ENCODE measurements at regions not wholly inside any gene's neighbourhood (a gene's known extent, or its start where the extent isn't known, plus 50 kb on each side); places are given as distances from the start of the nearest gene placed in this dataset.
A peak's percentile ranks its signal among the peaks of the same experiment; 100 is the strongest.
"Not testable (repeated sequence)": the region's sequence is repeated elsewhere in the genome, so short reads cannot be mapped to it uniquely, and the experiment has no call there.

DNA sequence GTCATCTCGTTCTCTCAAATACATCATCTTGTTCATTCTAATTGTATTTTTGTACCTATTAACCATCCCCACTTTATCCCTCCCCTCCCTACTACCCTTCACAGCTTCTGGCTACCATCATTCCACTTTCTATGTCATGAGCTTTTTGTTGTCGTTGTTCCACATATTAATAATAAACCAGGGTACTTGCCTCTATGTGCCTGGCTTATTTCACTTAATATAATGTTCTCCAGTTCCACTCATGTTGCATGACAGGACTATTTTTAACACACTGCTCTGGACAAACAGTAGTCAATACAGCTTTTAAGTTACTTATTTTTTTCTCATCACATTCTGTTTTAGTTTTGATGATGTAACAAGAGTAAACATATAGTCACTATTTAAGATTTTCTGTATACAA lies 872.3 kb downstream of the SLITRK1 start:
- Histone ChIP-seq H3K4me1 (ENCODE audit: control insufficient read depth, insufficient read depth, low read length) (no peaks in the 10 kb centered on the region), H3K27me3 (ENCODE audit: control insufficient read depth, insufficient read depth, low read length) (no peaks in the 10 kb centered on the region), H3K9ac (ENCODE audit: low read depth, low read length) (no peak overlapping the region), H3K4me3 (ENCODE audit: low read length) (no peak overlapping the region), H3K4me2 (ENCODE audit: low read length) (no peak overlapping the region), H3K9me3 (replicated peaks; ENCODE audit: low read length) (no peaks in the 10 kb centered on the region), H3K36me3 (ENCODE audit: insufficient read depth, low read length) (no peaks in the 10 kb centered on the region)

DNA sequence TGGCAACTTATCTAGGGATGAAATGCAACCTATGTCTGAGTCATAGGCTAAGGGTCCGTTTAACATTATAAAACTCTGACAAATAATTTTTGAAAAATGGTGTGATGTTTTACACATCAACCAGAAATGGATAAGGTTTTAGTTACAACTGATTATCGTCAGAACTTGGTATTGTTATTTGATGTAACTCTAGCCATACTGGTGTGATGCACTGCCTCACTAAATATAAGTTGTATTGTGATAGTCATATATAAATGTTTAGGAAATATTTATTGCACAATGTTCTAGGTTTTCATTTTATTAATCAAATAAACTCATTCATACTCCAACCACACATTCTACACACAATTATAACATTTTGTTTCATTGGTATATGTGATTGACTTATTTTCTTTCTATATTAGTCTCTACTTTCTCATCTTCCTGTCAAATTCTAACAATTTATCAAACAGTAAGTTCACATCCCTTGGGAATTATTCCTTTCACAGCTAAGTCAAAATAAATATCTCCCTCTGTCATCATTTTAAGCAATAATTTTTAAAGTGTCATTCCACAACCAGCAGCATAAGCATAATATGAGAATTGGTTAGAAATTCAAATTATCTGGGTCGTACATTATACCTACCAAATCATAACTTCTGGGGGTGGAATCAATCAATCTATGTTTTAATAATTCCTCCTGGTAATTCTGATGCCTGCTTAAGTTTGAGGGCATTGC lies 873.9 kb downstream of the SLITRK1 start:
- Histone ChIP-seq H3K4me2 (ENCODE audit: low read length) (no peak overlapping the region), H3K9me3 (replicated peaks; ENCODE audit: low read length) (no peaks in the 10 kb centered on the region), H3K9ac (ENCODE audit: low read depth, low read length) (no peak overlapping the region), H3K27me3 (ENCODE audit: control insufficient read depth, insufficient read depth, low read length) (no peaks in the 10 kb centered on the region), H3K36me3 (ENCODE audit: insufficient read depth, low read length) (no peaks in the 10 kb centered on the region), H3K4me3 (ENCODE audit: low read length) (no peak overlapping the region), H3K4me1 (ENCODE audit: control insufficient read depth, insufficient read depth, low read length) (no peaks in the 10 kb centered on the region)

DNA sequence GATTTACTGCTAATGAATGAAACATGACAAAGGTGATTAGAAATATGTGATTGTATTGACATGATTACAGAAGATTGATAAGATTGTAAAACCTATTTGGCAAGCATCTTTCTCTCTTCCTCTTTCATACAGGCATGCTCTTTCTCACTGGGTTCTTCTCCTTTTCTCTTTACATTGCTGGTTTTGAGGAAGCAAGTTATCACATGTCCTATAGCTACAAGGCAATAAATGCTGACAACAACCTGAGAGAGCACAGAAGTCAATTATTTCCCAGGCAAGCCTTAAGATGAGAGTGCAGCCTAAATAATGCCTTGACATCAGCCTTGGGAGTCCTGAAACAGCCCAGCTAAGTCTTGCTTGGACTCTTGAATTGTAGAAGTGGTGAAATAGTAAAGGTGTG lies 875.0 kb downstream of the SLITRK1 start:
- no peak overlapping the region for H3K4me3 ChIP-seq (ENCODE audit: low read length)
- no peaks in the 10 kb centered on the region for H3K36me3 ChIP-seq (ENCODE audit: insufficient read depth, low read length)
- H3K4me2 ChIP-seq (ENCODE audit: low read length), result no peak overlapping the region
- H3K27me3 ChIP-seq (ENCODE audit: control insufficient read depth, insufficient read depth, low read length), result no peaks in the 10 kb centered on the region
- H3K4me1 ChIP-seq (ENCODE audit: control insufficient read depth, insufficient read depth, low read length), result no peaks in the 10 kb centered on the region
- H3K9ac ChIP-seq (ENCODE audit: low read depth, low read length), result no peak overlapping the region
- H3K9me3 ChIP-seq (replicated peaks; ENCODE audit: low read length), result no peaks in the 10 kb centered on the region

DNA sequence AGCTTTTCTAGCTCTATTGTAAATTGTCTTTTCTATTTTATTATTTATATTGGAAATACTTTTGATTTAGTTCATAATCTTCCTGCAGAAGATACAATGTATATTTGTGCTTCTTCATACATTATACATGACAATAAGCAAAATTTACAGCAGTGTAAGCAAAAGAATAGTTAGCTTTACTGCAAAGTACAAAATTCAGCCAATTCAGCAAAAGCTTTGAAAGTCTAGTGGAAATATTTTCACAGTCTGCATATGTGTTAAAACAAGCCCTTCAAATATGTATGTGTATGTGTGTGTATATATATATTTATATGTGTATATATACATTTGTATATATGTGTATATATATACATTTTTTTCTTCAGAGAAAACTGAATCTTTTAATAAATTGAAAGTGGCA lies 879.1 kb downstream of the SLITRK1 start:
- Histone ChIP-seq H3K4me2 (ENCODE audit: low read length) (no peak overlapping the region), H3K4me3 (ENCODE audit: low read length) (no peak overlapping the region), H3K36me3 (ENCODE audit: insufficient read depth, low read length) (no peaks in the 10 kb centered on the region), H3K27me3 (ENCODE audit: control insufficient read depth, insufficient read depth, low read length) (no peaks in the 10 kb centered on the region), H3K9ac (ENCODE audit: low read depth, low read length) (no peak overlapping the region), H3K4me1 (ENCODE audit: control insufficient read depth, insufficient read depth, low read length) (no peaks in the 10 kb centered on the region), H3K9me3 (replicated peaks; ENCODE audit: low read length) (no peaks in the 10 kb centered on the region)

DNA sequence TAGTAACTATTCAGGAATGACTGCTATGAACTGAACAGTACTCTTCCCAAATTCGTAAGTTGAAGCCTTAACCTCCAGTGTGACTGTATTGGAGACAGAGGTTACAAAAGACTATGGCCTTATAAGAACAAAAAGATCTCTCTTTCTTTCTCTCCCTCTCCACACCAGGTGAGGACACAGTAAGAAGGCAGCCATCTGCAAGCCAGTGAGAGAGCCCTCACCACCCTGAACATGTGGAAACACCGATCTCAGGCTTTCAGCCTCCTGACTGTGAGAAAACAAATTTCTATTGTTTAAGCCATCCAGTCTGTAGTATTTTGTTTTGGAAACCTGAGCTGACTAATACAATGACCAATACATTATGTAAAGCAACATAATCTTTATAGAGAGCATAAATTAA lies 888.9 kb downstream of the SLITRK1 start:
- H3K9me3 ChIP-seq (replicated peaks; ENCODE audit: low read length), result no peaks in the 10 kb centered on the region
- no peaks in the 10 kb centered on the region for H3K27me3 ChIP-seq (ENCODE audit: control insufficient read depth, insufficient read depth, low read length)
- H3K4me2 ChIP-seq (ENCODE audit: low read length), result no peak overlapping the region
- no peaks in the 10 kb centered on the region for H3K36me3 ChIP-seq (ENCODE audit: insufficient read depth, low read length)
- no peak overlapping the region for H3K4me3 ChIP-seq (ENCODE audit: low read length)
- H3K9ac ChIP-seq (ENCODE audit: low read depth, low read length), result no peak overlapping the region
- no peaks in the 10 kb centered on the region for H3K4me1 ChIP-seq (ENCODE audit: control insufficient read depth, insufficient read depth, low read length)

DNA sequence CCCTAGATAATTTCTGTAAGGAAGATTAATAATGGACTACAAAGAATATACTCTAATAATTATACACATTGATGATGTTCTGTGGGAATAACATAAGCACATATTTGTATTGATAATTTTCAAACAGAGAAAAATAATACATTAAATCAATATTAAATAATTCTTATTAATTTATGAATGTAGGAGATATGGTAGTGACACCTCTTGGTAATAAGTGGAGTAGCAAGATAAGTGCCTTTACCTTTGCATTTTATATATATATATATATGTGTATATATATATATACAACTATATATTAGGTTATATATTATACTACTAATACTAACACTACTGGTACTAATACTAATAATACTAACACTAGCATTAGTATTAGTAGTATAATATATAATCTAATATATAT lies 905.8 kb downstream of the SLITRK1 start:
- no peak overlapping the region for H3K4me2 ChIP-seq (ENCODE audit: low read length)
- no peak overlapping the region for H3K9ac ChIP-seq (ENCODE audit: low read depth, low read length)
- H3K4me3 ChIP-seq (ENCODE audit: low read length), result no peak overlapping the region
- H3K4me1 ChIP-seq (ENCODE audit: control insufficient read depth, insufficient read depth, low read length), result no peaks in the 10 kb centered on the region
- H3K9me3 ChIP-seq (replicated peaks; ENCODE audit: low read length), result no peaks in the 10 kb centered on the region
- no peaks in the 10 kb centered on the region for H3K27me3 ChIP-seq (ENCODE audit: control insufficient read depth, insufficient read depth, low read length)
- no peaks in the 10 kb centered on the region for H3K36me3 ChIP-seq (ENCODE audit: insufficient read depth, low read length)

DNA sequence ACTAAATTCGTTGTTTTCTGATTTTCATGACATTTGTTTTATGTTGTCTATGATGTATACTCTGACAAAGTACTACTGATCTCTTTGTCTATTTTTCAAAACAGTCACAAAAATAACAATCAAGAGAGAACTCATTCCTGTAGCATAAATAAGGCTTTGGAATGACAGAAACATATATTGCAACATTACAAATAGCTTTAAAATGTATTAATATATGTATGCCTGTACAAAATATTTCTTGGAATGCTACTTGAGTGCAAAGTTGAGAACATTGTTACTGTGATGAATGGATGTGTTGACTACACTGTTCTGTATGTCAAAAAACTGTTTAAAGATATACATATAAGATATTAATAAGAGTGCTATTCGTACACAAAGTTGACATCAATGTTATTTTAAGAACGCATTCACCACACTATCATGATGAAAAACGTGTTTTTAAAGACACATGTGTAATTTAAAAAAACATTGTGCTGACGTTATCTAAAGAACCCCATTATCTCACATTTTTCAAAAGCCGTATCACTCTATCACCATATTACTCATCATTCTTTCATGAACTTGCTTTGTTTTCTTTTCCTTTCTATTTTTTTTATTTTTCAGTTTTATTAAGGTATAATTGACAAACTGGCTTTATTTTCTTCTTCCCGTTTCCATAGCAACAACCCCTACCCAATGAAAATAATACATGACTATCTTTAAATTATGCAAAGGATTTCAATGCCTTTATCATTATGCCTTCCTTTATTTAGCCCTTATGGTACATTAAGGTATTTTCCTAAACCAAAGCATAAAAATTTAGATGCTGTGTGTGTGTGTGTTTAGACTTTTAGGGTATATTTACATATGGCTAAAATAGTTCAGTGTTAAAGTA lies 918.8 kb downstream of the SLITRK1 start:
- H3K4me1 ChIP-seq (ENCODE audit: control insufficient read depth, insufficient read depth, low read length), result peaks cover 22% of the 10 kb centered on the region
- H3K9ac ChIP-seq (ENCODE audit: low read depth, low read length), result no peak overlapping the region
- H3K9me3 ChIP-seq (replicated peaks; ENCODE audit: low read length), result no peaks in the 10 kb centered on the region
- H3K4me2 ChIP-seq (ENCODE audit: low read length), result peak overlapping the region; percentile 22
- H3K36me3 ChIP-seq (ENCODE audit: insufficient read depth, low read length), result no peaks in the 10 kb centered on the region
- no peaks in the 10 kb centered on the region for H3K27me3 ChIP-seq (ENCODE audit: control insufficient read depth, insufficient read depth, low read length)
- no peak overlapping the region for H3K4me3 ChIP-seq (ENCODE audit: low read length)

DNA sequence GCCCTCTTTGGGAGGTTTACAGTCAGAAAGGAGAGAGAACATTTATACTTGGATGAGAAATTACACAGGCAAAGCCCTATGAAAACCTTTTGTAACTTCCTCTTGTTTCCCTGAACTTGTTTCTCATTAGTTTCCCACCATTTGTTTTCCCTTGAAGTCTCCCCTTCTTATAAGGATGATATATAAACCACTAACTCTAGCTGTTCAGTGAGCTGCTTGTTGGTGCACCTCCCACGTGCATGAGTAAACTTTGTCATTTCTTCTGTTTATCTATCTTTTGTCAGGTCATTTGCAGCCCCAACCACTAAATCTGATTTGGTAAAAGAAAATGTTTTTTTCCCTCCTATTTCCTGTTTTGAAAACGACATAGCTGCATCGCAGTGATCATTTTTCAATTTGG lies 919.9 kb downstream of the SLITRK1 start:
- no peaks in the 10 kb centered on the region for H3K9me3 ChIP-seq (replicated peaks; ENCODE audit: low read length)
- no peaks in the 10 kb centered on the region for H3K36me3 ChIP-seq (ENCODE audit: insufficient read depth, low read length)
- H3K4me2 ChIP-seq (ENCODE audit: low read length), result no peak overlapping the region
- no peaks in the 10 kb centered on the region for H3K27me3 ChIP-seq (ENCODE audit: control insufficient read depth, insufficient read depth, low read length)
- no peak overlapping the region for H3K4me3 ChIP-seq (ENCODE audit: low read length)
- peaks cover 22% of the 10 kb centered on the region for H3K4me1 ChIP-seq (ENCODE audit: control insufficient read depth, insufficient read depth, low read length)
- H3K9ac ChIP-seq (ENCODE audit: low read depth, low read length), result no peak overlapping the region

DNA sequence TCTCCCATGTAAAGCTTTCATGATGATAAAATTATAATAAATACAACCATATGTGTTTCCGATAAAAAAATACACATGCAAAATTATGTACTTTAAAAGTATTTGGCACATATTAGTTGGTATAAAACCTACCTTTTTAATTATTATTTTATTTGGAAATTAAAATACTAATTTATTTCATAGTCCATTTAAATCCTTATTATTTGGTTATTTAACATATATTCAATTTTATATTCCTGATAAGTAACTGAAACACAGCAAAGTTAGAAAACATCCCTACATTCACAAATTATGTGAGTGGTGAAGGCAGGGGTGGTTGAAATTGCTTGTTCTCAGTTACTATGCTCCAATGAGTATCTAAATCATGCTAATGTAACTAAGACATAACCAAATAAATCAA lies 920.5 kb downstream of the SLITRK1 start:
- H3K36me3 ChIP-seq (ENCODE audit: insufficient read depth, low read length), result no peaks in the 10 kb centered on the region
- H3K27me3 ChIP-seq (ENCODE audit: control insufficient read depth, insufficient read depth, low read length), result no peaks in the 10 kb centered on the region
- H3K9me3 ChIP-seq (replicated peaks; ENCODE audit: low read length), result no peaks in the 10 kb centered on the region

DNA sequence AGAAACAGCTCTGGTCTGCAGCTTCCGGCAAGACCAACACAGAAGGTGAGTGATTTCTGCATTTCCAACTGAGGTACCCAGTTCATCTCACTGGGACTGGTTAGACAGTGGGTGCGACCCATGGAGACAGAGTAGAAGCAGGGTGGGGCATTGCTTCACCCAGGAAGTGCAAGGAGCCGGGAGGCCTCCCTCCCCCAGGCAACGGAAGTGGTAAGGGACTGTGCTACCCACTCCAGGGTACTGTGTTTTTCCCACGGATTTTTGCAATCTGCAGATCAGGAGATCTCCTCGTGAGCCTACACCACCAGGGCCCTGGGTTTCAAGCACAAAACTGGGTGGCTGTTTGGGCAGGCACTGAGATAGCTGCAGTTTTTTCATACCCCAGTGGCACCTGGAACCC lies 929.9 kb downstream of the SLITRK1 start:
- H3K4me2 ChIP-seq (ENCODE audit: low read length); H3K4me1 ChIP-seq (ENCODE audit: control insufficient read depth, insufficient read depth, low read length); H3K27me3 ChIP-seq (ENCODE audit: control insufficient read depth, insufficient read depth, low read length); H3K4me3 ChIP-seq (ENCODE audit: low read length); H3K9me3 ChIP-seq (replicated peaks; ENCODE audit: low read length); H3K36me3 ChIP-seq (ENCODE audit: insufficient read depth, low read length); H3K9ac ChIP-seq (ENCODE audit: low read depth, low read length): not testable (repeated sequence)

More for the DNA sequence above, 920.5 kb downstream of the SLITRK1 start:
- no peak overlapping the region for H3K4me3 ChIP-seq (ENCODE audit: low read length)
- no peak overlapping the region for H3K9ac ChIP-seq (ENCODE audit: low read depth, low read length)
- peaks cover 22% of the 10 kb centered on the region for H3K4me1 ChIP-seq (ENCODE audit: control insufficient read depth, insufficient read depth, low read length)
- no peak overlapping the region for H3K4me2 ChIP-seq (ENCODE audit: low read length)

DNA sequence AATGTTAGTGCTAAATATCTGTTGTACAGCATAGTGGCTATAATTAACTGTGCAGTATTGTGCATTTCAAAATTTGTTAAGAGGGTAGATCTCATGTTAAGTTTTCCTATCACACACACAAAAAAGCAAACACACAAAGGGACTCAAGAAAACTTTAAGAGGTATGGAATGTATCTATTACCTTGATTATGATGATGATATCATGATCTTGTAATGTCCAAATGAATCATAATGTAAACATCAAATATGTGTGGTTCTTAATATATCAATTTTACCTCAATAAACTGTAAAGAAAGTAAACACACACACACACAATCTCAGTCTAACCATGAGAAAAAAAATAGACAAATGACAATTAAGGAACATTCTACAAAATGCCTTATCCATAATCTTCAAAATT lies 934.6 kb downstream of the SLITRK1 start:
- H3K4me1 ChIP-seq (ENCODE audit: control insufficient read depth, insufficient read depth, low read length), result peaks cover 15% of the 10 kb centered on the region
- no peaks in the 10 kb centered on the region for H3K36me3 ChIP-seq (ENCODE audit: insufficient read depth, low read length)
- H3K27me3 ChIP-seq (ENCODE audit: control insufficient read depth, insufficient read depth, low read length), result no peaks in the 10 kb centered on the region
- no peaks in the 10 kb centered on the region for H3K9me3 ChIP-seq (replicated peaks; ENCODE audit: low read length)
- H3K4me2 ChIP-seq (ENCODE audit: low read length), result no peak overlapping the region
- no peak overlapping the region for H3K9ac ChIP-seq (ENCODE audit: low read depth, low read length)
- H3K4me3 ChIP-seq (ENCODE audit: low read length), result no peak overlapping the region

DNA sequence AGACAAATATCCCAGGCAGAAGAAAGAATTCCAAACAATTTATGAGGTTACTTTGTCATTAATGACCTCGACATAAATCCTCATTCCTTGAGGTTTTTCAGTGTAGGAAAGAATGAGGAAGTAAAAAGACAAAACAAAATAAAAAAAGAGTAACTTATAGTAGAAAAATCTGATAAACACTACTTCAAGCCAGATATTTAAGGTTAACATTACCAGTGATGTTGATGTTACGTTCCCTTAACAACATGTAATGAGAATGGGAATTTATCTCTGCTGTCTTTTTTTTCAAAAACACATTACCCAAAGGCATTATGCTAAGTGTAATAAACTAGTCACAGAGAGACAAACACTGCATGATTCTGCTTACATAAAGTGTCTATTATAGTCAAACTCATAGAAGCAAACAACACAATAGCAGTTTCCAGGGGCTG lies 935.1 kb downstream of the SLITRK1 start:
- Histone ChIP-seq H3K4me1 (ENCODE audit: control insufficient read depth, insufficient read depth, low read length) (peaks cover 15% of the 10 kb centered on the region), H3K4me3 (ENCODE audit: low read length) (no peak overlapping the region), H3K36me3 (ENCODE audit: insufficient read depth, low read length) (no peaks in the 10 kb centered on the region), H3K9me3 (replicated peaks; ENCODE audit: low read length) (no peaks in the 10 kb centered on the region), H3K4me2 (ENCODE audit: low read length) (no peak overlapping the region), H3K9ac (ENCODE audit: low read depth, low read length) (no peak overlapping the region), H3K27me3 (ENCODE audit: control insufficient read depth, insufficient read depth, low read length) (no peaks in the 10 kb centered on the region)

Data from skeletal muscle satellite cell (primary cell).